Sigmoid colon (tissue), 4 donors: ENCODE measurements at regions not wholly inside any gene's neighbourhood (a gene's known extent, or its start where the extent isn't known, plus 50 kb on each side); places are given as distances from the start of the nearest gene placed in this dataset.

Source experiments
- CTCF ChIP-seq, 4 experiments: fragments of 450-650 bp in 3 of 4; fragments of 200-600 bp in 1 of 4; IDR thresholded peaks; one replicate each; pipeline ENCODE4 v1.5.1; 2016 to 2019; ENCODE audit warnings: antibody characterized with exemption in 4 of 4, mild to moderate bottlenecking in 3 of 4, moderate library complexity in 2 of 4
- EP300 ChIP-seq, 4 donors: sonication (generic); formaldehyde crosslinking; IDR thresholded peaks; one replicate each; pipeline ENCODE4 v1.6.1; 2017; ENCODE audit warnings: antibody characterized with exemption in 4 of 4
- POLR2A ChIP-seq, 2 donors: fragments of 450-650 bp; IDR thresholded peaks; one replicate each; pipeline ENCODE4 v1.6.1; 2016; ENCODE audit warnings: antibody characterized with exemption in 2 of 2, mild to moderate bottlenecking in 2 of 2, moderate library complexity in 2 of 2

DNA sequence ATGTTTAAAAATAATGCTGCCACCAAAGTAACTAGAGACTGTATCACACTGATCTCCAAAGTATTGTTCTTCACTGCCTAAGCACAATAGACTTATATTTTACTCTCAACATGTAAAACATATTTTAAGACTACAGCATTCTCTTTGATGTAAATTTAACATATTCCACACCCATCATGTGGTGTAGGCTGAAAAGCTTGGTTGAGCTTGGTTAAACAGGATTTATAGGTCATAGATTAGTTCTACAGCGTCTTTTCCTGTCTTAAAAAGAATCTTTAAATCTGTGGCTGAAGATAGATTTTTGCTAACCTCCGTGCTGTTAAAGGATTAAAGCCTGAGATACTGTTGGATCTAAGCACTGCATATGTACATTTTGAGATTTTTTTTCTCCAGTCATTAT is 379.9 kb downstream of the SH2D1A start:
- no peak for TF ChIP-seq CTCF (IDR thresholded peaks at IDR 0.05)
- no peak for TF ChIP-seq EP300 (IDR thresholded peaks at IDR 0.05)
- TF ChIP-seq POLR2A (IDR thresholded peaks at IDR 0.05): no peak
